GM10266 (cell line): ENCODE measurements at regions not wholly inside any gene's neighbourhood (a gene's known extent, or its start where the extent isn't known, plus 50 kb on each side); places are given as distances from the start of the nearest gene placed in this dataset.

Experiments
- DNase-seq: peaks from one replicate; pipeline ENCODE4 v3.0.0; 2012; ENCODE audit errors: extremely low spot score
- TF ChIP-seq, protein P1 (sequence below): IDR thresholded peaks from 2 replicates; pipeline ENCODE4 v1.5.1; 2012; ENCODE audit warnings: mild to moderate bottlenecking, low read depth; ENCODE audit not compliant: control insufficient read depth, insufficient read depth; ENCODE audit errors: missing control alignments

DNA sequence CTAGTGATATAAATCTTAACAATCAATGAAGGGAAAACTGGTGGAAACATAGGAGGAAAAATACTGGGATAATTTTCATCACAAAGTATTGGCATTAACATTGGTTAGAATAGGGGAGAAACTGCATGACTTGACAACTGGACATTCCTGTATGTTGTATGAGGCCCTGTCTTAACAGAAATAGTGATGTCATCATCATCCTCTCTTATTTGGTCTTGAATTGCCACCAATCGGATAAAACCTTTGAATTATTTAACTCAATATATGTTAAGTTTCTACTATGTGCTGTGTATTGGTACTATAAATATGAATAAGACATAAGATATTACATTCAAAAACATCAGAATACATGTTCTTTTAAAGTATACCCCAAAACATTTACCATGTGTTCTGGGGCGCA, 130.1 kb upstream of the CCDC54 start:
- DNase-seq = no peak
- TF ChIP-seq, protein P1, sequence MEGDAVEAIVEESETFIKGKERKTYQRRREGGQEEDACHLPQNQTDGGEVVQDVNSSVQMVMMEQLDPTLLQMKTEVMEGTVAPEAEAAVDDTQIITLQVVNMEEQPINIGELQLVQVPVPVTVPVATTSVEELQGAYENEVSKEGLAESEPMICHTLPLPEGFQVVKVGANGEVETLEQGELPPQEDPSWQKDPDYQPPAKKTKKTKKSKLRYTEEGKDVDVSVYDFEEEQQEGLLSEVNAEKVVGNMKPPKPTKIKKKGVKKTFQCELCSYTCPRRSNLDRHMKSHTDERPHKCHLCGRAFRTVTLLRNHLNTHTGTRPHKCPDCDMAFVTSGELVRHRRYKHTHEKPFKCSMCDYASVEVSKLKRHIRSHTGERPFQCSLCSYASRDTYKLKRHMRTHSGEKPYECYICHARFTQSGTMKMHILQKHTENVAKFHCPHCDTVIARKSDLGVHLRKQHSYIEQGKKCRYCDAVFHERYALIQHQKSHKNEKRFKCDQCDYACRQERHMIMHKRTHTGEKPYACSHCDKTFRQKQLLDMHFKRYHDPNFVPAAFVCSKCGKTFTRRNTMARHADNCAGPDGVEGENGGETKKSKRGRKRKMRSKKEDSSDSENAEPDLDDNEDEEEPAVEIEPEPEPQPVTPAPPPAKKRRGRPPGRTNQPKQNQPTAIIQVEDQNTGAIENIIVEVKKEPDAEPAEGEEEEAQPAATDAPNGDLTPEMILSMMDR = no peak

DNA sequence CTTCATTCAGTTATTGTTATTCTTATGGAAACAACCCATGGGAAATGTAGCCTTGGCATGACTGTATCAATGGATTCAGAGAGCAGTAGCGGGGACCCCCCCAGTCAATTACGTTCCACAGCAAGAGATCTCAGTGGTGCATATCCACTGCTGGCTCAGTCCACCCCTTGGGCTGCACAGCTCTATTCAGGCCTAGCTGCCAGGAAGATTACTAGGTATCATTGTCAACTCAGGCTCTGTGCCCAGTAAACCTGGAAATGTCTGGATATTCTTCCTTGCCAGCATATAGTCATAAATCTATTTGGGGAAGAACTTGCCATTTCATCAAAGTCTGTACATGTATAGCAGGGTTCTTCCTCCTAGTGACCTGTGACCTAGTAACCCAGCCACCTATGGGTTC, 128.1 kb upstream of the CCDC54 start:
- TF ChIP-seq, protein P1 = no peak
- no peak for DNase-seq

DNA sequence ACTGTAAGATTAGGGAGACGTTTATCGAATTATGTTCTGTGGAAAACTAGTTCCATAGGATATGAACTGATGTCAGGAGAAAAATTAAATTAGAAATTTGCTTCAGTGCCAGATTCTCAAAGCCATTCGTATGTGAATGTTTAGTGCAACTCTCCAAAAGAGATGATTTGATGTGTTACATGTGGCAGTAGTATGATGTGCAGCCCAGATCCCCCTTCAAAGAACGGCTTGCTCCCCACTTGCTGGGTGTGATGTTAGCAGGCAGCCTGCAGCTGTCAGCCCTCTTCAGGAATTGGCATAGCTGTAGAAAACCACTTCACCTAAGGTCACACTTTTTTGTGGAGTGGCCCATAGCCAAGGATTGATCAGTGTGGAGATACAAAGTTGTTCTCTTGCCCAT, 127.0 kb upstream of the CCDC54 start:
- TF ChIP-seq, protein P1 = no peak
- no peak for DNase-seq

DNA sequence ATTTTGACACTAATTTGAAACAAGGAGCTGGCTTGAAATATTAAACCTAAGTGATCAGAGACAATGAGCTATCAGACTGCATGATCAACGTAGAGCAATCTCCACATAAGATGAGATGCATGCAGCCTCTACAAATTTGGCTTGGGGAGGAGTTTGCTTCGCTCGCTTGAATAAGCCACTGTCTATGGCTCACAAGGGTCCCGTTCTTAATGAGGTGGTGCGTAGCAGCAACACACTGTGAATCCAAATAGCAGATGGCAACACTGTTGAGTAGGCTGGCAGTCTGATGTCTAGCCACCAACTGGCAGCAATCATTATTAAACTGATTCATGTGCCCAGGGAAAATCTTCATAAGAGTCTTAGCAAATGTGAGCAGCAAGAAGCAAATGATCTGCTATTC, 125.4 kb upstream of the CCDC54 start:
- no peak for DNase-seq
- TF ChIP-seq, protein P1 = no peak

DNA sequence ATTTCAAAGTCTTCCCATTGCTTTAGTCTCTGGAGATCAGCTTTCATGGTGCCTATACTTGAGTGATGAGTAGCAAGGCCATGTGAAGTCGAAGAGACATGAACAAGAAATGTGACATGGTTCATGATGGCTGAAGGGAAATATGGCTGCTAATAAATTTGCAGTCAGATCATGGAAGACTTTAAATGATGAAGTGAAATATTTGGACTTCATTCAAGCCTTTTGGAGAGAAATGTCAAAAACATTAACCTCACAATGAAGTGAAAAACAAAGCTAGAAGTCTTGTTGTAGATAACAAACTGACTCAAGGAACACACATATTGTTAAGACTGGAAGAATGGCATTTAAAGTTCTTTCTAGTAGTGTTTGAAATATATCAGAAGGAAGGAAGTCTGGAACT, 120.3 kb upstream of the CCDC54 start:
- TF ChIP-seq, protein P1 = no peak

DNA sequence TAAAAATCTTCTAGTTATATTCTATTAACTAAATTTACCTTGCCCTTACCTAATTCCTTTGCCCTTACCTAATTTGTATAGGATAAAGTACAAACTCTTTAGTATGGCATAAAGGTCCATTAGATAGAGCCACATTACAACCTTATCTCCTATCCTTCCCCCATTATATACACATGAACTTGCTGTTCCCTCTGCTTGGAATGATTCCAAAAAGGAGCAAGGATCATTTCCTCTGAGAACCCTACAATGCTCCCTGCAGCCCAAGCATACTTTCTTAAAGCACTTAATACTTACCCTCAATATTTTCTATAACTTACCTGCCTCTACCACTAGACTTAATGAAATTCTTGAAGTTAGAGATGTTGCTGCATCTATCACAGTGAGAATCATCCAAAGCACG, 118.9 kb upstream of the CCDC54 start:
- TF ChIP-seq, protein P1 = no peak
- DNase-seq = no peak

More for the DNA sequence above, 120.3 kb upstream of the CCDC54 start:
- no peak for DNase-seq

DNA sequence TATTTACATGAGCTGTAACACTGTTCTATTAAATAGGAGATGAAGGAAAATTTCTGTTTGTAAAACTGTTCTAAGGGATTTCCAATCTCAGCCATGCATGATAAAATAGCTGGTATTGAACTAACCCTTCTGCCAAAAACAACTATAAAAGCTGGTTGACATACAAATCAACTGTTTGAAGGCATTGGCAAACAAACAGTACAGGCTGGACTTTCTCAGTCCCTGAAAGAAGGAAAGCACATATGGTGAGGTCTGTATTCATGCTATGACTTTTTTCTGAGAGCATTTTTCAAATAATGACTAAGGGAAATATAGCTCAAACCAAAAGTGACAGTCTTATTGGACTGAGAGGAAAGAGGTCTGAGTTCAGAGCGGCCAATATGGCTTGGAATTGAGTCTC, 117.0 kb upstream of the CCDC54 start:
- no peak for DNase-seq
- TF ChIP-seq, protein P1 = no peak
